ENCODE measurements at regions not wholly inside any gene's neighbourhood (a gene's known extent, or its start where the extent isn't known, plus 50 kb on each side); places are given as distances from the start of the nearest gene placed in this dataset.

DNA sequence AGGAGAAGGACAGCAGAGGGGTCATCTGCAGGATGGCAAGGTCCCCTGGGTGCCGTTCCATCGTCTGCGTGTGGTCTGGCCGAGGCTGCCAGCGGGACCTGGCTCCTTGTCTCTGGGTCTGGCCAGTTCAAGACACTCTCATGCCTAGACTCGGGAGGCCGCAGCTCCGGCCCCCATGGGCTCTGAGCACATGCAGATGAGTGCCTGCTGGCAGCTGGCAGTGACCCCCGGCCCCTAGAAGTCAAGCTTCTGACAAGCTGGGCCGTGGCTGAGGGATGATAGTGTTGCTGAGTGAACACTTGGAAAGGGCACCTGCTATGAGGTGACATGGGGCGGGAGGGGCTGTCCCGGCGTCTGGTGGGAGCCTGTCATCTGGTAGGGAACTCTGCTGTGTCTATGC lies 1180.6 kb downstream of the BRD1 start:
- no peak for DNase-seq

DNA sequence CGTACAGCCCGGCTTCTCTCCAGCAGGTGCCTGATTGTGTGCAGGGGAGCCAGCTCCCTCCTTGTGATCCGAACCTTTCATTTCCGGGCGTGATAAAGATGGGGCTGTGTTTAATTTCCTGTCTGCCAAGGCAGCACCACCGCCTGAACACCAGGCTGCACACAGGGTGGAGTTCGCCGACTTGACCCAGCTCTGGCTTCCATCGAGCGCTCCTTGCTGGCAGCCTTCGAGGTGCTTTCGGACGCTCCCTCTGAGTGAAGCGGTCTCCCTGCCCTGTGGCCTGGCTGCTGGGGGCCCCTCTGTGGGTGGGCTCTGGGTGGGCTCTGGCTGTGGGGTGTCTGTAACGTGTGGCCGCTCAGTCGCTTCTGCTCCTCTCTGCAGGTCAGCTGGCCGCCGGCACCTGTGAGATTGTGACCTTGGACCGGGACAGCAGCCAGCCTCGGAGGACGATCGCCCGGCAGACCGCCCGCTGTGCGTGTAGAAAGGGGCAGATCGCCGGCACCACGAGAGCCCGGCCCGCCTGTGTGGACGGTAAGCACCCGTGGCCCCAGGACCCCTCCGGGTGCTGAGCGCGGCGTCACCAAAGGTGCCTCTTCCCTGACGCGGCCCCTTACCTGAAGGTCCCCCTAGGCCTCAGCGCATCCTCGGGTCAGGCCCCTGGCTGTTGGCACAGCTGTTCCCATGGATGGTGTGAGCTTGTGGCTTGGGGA lies 1181.3 kb downstream of the BRD1 start:
- DNase-seq = no peak

GRCh38 chr22:48645766-48646165 lies 1181.9 kb downstream of the BRD1 start:
- DNase-seq = no peak

DNA sequence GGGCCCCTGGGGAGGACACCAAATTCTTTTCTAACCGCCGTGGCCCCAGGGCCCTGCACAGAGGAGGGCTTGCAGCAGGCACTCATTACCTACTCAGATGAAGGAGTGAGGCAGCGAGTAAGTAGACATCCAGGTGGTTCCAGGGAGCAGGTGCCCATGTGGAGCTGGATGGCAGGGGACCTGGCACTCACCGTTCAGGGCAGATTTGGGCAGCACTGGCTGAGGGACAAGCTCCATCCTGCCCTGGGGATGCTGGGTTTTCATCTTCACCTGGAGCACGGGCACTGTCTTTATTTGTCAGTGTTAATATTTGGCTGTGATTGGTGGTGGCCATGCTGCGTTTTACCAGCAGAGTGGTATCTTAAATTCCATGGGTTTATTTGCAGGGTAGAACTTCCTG lies 1182.7 kb downstream of the BRD1 start:
- DNase-seq = no peak

DNA sequence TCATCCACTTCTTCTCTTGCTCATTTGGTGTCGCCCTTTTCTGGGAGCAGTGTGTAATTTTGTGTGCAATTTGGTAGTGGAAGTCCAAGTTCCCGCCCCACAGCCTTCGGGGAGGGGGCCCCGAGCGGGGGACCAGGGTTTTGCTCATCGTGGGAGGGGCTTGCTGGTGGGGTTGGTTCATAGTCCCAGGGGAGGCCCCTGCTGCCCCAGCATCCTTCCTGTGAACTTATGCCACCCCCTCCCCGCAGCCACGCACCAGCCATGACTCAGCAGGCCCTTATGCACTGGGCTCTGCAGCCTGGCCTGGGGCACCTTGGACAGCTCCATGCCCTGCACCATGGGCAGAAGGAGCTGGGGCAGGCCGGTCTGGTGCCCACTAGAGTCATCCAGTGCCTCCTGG lies 1183.6 kb downstream of the BRD1 start:
- DNase-seq = no peak

- DNase-seq = no peak
These were observed 1184.5 kb downstream of the BRD1 start for GRCh38 chr22:48643066-48643731.

GRCh38 chr22:48642550-48642949 lies 1185.1 kb downstream of the BRD1 start:
- DNase-seq = no peak

DNA sequence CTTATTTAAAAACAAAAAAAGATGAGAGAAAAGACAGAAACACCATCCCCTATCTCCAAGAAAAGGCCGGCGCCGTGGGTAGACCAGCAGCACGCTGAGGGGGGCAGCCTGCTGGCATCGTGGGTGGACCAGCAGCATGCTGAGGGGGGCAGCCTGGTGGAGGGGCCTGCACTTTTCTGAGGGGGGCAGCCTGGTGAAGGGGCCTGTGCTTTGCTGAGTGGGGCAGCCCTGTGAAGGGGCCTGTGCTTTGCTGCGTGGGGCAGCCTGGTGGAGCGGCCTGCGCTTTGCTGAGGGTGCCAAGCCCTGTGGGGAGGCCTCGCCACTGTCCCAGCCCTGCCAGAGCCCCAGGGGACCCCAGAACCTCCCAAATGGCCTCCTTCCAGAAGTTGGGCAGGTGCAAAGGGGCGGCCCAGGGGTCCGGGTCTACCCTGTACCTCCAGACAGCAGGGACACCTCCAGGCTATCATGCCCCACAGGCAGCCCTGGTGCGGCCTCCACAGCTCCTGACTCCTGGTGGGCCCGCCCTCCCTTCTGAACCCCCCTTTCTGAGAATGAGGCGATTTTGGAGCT lies 1185.7 kb downstream of the BRD1 start:
- no peak for DNase-seq

DNA sequence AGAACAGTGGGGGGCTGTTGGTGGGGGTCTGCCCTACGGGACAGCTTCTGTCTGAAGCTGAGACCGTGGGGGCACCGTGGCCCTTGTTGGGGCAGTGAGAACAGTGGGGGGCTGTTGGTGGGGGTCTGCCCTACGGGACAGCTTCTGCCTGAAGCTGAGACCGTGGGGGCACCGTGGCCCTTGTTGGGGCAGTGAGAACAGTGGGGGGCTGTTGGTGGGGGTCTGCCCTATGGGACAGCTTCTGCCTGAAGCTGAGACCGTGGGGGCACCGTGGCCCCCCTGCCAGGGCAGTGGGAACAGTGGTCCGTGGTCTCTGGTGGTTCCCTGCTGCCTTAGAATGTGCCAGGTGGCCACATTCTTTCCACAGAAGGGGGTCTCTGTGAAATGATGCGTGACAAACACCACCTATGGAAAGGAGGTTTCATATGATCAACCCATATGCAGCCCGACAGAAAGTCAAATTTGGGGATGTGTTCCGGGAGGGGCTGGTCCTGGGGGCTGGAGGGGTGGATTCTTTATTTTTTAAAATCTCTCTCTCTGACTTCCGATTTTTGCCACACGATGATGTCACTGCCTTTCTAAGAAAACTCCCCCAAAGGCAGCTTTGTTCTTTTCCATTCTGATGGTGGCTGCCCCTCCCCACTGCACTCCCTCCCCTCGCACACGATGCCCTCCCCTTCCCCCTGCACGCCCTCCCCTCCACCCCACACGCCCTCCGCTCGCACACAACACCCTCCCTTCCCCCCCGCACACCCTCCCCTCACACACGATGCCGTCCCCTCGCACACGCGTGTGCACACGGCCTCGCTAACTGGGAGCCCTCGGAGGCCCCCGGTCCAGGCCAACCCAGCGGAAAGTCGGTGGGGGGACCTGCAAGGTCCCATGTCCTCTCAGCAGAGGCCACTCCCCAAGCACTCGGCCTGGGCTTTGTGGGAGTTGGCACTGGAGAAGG lies 1186.5 kb downstream of the BRD1 start:
- DNase-seq = peak; percentile 79

GRCh38 chr22:48639896-48640748 lies 1187.6 kb downstream of the BRD1 start:
- peak; percentile 96 for DNase-seq

DNA sequence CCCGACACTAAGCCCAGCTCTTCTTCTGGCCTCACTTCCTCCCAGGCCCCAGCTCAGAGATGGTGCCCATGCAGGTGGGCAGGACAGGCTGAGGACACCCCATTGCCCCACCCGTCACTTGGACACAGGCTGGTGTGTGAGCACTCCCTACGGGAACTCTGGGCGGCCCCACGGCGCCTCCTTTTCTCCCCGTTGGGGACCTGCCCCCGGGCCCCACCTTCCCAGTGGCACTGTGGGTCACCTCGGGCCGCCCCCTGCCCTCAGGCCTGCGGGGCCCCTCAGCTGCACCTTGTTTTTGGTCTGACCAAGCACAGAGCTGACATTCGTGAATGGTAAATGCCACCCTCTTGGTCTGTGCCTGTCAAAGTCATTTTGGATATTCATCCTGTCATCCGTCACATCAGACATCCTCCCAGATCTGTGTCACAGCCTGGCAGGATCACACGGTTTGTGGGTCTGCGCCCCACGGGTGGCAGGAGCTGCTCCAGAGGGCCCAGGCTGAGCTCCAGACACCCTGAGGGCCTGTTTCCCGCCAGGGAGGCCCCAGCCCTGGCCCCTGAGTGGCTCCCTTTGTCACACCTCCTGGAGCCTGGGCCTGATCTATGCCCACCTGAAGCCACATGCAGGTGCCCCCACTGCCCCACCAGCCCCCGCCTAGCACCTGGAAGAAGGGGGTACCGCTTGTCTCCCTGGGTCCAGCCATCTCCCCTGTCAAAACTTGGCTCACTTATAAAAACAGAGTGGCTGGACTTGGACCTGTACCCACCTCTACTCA lies 1188.5 kb downstream of the BRD1 start:
- no peak for DNase-seq

GRCh38 chr22:48637231-48637630 lies 1190.4 kb downstream of the BRD1 start:
- no peak for DNase-seq

DNA sequence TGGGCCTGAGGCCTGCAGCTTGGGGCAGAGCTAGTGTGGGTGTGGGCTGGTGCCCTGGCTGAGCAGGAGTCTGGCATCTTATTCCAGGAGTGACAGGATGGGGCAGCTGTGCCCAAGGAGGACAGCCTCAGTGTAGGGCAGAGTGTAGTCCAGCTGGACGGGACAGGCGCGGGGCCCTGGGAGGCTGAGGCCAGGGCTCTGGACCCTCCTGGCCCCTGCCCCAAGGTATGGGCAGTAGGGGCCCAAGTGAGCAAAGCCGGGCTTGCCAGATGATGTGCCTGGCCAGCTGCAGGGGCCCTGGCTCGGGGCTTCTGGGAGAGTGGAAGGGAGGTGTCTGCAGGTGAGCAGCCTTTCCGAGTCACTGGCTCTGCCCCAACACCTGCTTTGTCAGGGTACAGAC lies 1190.9 kb downstream of the BRD1 start:
- DNase-seq = no peak

GRCh38 chr22:48635816-48636215 lies 1191.9 kb downstream of the BRD1 start:
- DNase-seq = no peak

GRCh38 chr22:48635031-48635430 lies 1192.6 kb downstream of the BRD1 start:
- DNase-seq = no peak

- DNase-seq = no peak
These were observed 1193.5 kb downstream of the BRD1 start for GRCh38 chr22:48633996-48634836.

DNA sequence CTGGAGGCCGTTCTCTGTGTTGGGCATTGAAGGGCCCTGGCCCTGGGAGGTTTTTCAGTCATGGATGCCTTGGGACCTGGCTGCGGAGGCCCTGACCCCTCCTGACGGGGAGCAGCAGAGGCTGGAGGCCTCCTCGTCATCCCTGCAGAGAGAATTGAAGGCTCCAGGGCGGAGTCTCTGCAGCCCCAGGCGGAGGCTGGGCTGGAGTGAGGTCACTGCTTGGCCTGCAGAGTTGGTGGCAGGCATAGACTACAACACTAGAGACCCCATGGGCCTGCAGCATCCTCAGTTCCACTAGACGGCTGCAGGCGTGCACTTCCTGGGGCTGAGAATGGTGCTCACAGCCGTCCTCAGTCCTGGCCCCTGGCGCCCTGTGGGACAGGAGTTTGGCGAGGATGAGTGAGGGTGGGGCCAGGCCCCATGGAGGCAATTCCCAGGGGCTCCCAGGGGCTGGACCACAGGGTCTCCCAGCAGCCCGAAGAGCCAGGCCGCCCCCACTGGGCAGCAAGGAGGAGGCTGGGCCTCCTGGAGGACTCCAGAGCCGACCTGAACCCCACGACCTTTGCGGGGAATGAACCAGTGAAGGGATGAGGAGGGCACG lies 1194.9 kb downstream of the BRD1 start:
- DNase-seq = no peak

DNA sequence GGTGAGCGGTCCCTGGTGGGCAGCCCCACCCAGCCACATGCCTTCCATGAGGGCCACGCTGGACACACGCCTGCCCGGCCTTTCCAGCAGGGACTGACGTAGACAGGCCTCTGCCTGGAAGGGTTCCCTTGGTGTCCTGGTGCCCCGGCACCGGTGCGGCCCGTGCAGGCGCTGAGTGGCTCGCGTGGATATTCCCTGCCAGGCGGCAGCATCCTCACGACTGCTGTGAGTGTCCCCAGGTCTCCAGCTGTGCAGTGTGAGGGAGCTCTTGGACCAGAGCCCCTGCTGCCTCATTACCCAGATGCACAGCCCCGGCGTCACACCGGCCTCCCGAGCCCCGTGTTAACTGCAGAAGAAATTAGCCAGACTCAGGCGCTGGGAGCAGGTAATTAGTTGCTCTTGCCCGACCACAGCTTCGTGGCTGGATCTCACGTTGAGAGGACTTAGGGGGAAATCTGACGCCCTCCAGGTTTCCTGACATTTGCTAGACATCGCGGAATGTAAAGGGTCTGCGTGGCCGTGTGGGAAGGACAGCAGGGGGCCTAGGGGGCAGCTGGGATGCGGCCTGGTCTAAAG lies 1196.3 kb downstream of the BRD1 start:
- DNase-seq = no peak

DNA sequence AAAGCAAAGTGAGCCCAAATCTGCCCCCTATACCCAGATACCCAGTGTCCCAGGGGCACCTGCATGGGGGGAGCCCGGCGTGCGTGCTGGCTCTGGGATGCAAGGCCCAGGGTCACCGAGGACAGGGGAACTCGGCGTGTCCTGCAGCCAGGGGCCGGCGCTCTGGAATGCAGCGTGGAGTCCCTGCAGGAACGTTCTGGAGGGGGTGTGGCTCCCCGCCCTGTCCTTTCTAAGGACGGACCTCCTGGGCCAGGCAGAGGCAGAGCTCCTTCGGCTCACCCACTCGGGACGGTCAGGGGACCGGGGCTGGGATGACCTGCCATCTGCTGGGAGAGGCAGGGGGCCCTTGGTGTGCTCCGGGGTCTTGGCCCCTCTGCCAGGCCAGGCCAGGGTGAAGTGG lies 1196.8 kb downstream of the BRD1 start:
- DNase-seq = no peak

DNA sequence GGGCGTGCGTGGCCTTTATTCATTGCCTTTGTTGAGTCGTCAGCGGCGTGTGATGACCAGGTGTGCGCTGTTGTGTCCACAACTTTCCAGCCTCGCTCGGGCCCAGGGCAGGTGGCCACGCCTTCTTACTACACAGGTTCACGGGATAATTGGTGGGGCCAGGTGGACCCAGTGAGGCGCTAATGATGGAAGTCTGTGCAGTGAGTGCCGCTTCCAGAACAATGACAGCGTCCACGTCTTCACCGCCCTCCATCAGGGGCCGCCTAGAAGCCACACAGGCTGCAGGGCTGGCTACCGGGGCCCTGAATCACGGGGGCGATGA lies 1197.3 kb downstream of the BRD1 start:
- DNase-seq = peak; percentile 55

Data from NCI-H2171 (cell line).